ENCODE measurements at regions not wholly inside any gene's neighbourhood (a gene's known extent, or its start where the extent isn't known, plus 50 kb on each side); places are given as distances from the start of the nearest gene placed in this dataset.

DNA sequence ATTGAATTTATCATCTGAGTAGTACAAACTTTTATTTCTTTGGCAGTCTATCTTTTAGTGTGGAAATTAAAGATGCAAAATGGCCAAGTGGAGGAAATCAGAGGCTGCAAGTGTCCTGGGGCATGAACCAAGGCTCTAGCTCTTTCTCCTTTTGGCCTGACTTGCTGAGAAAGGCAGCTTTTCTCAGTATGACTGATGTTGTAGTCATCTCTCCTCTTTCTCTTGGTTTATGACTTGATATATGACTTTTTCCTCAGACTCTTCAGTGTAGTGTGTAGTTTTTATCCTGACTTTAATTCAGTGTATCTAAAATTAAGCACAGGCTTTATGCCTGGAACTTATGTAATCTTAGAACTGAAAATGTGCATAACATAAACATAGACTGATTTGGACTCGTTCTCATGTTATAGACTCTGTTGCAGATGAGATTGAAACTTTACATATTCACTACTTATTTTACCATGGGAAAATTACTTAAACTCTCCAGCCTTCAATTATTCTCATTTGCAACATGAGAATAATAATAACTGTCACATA, 65.7 kb downstream of the SLITRK5 start:
- TF ChIP-seq GATA2 (IDR thresholded peaks at IDR 0.05; ENCODE audit: low read depth, low read length) (no peak), GATA3 (IDR thresholded peaks at IDR 0.05; ENCODE audit: low read depth, low read length) (no peak)

GRCh38 chr13:87754097-87754496, 82.9 kb downstream of the SLITRK5 start:
- no peak for TF ChIP-seq GATA3 (IDR thresholded peaks at IDR 0.05; ENCODE audit: low read depth, low read length)
- no peak for TF ChIP-seq GATA2 (IDR thresholded peaks at IDR 0.05; ENCODE audit: low read depth, low read length)

DNA sequence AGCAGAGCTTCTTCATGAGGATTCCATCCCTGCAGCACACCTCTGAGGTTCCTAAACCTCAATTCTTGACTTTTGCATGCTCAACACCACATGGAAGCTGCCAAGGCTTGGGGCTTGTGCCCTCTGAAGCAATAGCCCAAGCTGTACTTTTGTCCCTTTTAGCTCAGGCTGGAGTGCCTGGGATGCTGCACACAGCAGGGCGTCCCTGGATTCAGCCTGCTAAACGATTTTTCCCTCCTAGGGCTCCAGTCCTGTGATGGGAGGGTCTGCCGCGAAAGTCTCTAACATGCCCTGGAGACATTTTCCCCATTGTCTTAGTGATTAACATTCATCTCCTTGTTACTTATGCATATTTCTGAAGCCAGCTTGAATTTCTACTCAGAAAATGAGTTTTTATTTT, 98.3 kb downstream of the SLITRK5 start:
- no peak for TF ChIP-seq GATA2 (IDR thresholded peaks at IDR 0.05; ENCODE audit: low read depth, low read length)

GRCh38 chr13:87777387-87777786, 106.2 kb downstream of the SLITRK5 start:
- TF ChIP-seq GATA2 (IDR thresholded peaks at IDR 0.05; ENCODE audit: low read depth, low read length): no peak
- TF ChIP-seq GATA3 (IDR thresholded peaks at IDR 0.05; ENCODE audit: low read depth, low read length): no peak

- no peak for TF ChIP-seq GATA3 (IDR thresholded peaks at IDR 0.05; ENCODE audit: low read depth, low read length)
- no peak for TF ChIP-seq GATA2 (IDR thresholded peaks at IDR 0.05; ENCODE audit: low read depth, low read length)
These were observed 107.0 kb downstream of the SLITRK5 start for GRCh38 chr13:87778128-87778527.

DNA sequence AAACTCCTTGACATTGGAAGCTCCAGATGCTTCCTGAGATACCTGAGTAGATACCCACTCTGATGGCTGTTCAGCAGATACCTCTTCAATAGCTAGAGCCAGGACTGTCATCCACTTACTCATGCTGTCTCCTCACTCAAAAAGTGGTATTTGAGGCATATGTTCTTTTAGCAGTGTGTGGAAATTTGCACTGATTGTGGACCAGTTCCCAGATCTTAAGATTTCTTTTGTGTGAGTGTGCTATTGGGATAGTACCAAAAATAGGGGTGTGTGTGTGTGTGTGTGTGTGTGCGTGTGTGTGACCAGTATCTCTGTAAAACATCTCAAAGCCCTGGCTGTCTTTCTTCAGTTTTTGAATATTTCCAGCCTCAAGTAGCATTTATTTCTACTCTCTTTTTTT, 108.3 kb downstream of the SLITRK5 start:
- TF ChIP-seq GATA3 (IDR thresholded peaks at IDR 0.05; ENCODE audit: low read depth, low read length) (no peak), GATA2 (IDR thresholded peaks at IDR 0.05; ENCODE audit: low read depth, low read length) (no peak)

DNA sequence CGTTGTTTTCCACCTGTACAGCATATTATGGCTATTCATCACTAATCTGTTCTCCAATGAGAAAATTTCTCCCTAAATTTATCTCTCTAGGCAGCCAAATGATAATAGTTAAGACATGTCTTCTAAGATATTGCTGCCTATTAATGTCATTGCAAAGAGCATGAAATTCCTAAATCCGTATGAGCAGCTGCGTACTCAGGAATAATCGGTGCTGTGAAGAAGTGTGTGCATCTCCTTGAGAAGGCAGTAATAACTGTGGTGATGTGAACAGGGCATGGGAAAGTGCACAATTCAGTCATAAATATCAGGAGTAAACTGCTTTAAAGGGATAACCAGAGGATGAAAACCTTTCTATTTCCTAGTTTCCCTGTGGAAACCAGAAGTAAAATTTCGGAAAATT, 112.2 kb downstream of the SLITRK5 start:
- TF ChIP-seq GATA3 (IDR thresholded peaks at IDR 0.05; ENCODE audit: low read depth, low read length): no peak

DNA sequence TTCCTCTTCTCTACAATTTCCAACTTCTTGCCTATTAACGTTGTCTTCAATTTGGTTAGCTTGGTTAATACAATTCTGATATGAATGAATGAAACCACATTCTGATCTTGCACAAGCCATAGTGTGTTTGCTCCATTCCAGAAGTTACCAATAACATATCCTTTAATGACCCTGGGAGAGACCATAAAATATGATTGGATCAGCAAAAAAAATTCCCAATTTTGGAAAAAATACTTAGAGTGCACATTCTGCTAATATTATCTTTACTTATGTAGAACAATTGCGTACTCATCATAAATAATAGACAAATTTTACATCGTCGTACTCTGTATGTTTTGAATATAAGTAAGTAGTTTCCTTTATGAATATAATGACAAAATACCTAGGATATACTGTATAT, 117.2 kb downstream of the SLITRK5 start:
- TF ChIP-seq GATA3 (IDR thresholded peaks at IDR 0.05; ENCODE audit: low read depth, low read length) (no peak), GATA2 (IDR thresholded peaks at IDR 0.05; ENCODE audit: low read depth, low read length) (no peak)

GRCh38 chr13:87792878-87793277, 121.7 kb downstream of the SLITRK5 start:
- TF ChIP-seq GATA3 (IDR thresholded peaks at IDR 0.05; ENCODE audit: low read depth, low read length): no peak
- no peak for TF ChIP-seq GATA2 (IDR thresholded peaks at IDR 0.05; ENCODE audit: low read depth, low read length)

- TF ChIP-seq GATA3 (IDR thresholded peaks at IDR 0.05; ENCODE audit: low read depth, low read length) (no peak), GATA2 (IDR thresholded peaks at IDR 0.05; ENCODE audit: low read depth, low read length) (no peak)
These were observed 127.4 kb downstream of the SLITRK5 start for GRCh38 chr13:87798536-87798935.

GRCh38 chr13:87810391-87810801, 139.2 kb downstream of the SLITRK5 start:
- TF ChIP-seq GATA3 (IDR thresholded peaks at IDR 0.05; ENCODE audit: low read depth, low read length) (no peak), GATA2 (IDR thresholded peaks at IDR 0.05; ENCODE audit: low read depth, low read length) (no peak)

DNA sequence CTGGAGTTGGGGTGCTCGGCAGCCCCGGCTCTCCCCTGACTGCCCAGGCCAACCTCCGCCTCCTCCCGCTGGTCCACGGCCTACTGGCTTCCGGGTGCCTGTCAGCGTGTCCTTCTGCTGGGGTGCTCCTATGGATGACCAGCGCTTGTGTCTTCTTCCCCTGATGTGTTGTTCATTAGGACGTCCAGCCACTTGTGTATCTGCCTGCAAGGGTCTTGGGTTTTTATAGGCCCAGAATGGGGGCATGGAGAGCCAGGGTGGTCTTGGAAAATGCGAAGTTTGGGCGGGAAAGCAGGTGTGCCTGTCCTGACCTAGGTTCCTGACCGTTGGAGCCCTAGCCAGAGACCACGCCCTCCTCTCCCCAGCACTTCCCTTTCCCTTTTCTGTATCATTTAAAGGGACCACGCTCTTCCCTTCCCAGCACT, 139.8 kb downstream of the SLITRK5 start:
- TF ChIP-seq GATA3 (IDR thresholded peaks at IDR 0.05; ENCODE audit: low read depth, low read length) (no peak), GATA2 (IDR thresholded peaks at IDR 0.05; ENCODE audit: low read depth, low read length) (no peak)

- no peak for TF ChIP-seq GATA2 (IDR thresholded peaks at IDR 0.05; ENCODE audit: low read depth, low read length)
- TF ChIP-seq GATA3 (IDR thresholded peaks at IDR 0.05; ENCODE audit: low read depth, low read length): no peak
These were observed 143.2 kb downstream of the SLITRK5 start for GRCh38 chr13:87814403-87814802.

GRCh38 chr13:87820241-87820640, 149.1 kb downstream of the SLITRK5 start:
- TF ChIP-seq GATA2 (IDR thresholded peaks at IDR 0.05; ENCODE audit: low read depth, low read length): no peak
- no peak for TF ChIP-seq GATA3 (IDR thresholded peaks at IDR 0.05; ENCODE audit: low read depth, low read length)

DNA sequence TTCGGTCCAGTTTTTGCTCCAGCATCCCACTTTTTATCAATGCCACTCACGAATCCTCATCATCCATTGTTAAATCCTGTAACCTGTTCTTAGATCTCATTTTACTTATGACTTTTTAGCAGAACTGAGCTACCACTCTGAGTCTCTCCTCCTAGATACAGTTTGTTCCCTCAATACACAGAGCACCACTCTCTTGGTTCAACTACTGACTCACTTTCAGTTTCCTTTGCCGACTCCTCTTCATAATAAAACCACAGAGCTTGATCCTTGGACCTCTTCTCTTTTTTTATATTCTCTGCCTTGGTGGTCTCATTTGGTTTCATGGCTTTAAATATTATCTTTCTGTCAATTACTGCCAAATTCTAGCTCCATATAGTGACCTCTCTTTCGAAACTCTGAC, 150.3 kb downstream of the SLITRK5 start:
- TF ChIP-seq GATA2 (IDR thresholded peaks at IDR 0.05; ENCODE audit: low read depth, low read length) (no peak), GATA3 (IDR thresholded peaks at IDR 0.05; ENCODE audit: low read depth, low read length) (no peak)

DNA sequence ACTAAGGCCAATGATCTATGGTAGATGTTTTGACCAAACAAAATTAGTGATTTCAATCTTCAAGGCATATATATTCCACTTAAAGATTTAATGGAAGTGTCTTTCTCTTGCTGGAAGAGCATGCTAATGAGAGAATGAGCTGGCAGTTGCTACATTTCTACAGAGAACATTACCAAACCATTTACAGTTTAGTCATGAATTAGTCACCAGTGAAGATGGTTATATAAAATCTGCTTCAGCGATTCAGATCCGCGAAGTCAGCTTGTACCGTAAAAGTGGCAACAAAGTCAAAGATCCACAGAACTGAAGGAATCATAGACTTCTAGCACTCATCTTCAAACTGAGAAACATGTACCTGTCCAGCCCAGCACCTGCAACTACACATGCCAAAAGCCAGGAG, 156.3 kb downstream of the SLITRK5 start:
- TF ChIP-seq GATA2 (IDR thresholded peaks at IDR 0.05; ENCODE audit: low read depth, low read length) (no peak), GATA3 (IDR thresholded peaks at IDR 0.05; ENCODE audit: low read depth, low read length) (no peak)

Measured in SH-SY5Y (cell line).